Neural cell (in vitro differentiated cells): ENCODE measurements at regions not wholly inside any gene's neighbourhood (a gene's known extent, or its start where the extent isn't known, plus 50 kb on each side); places are given as distances from the start of the nearest gene placed in this dataset.

Source experiments
- EZH2 ChIP-seq: fragments of 200-600, 300-800 bp; shearing (Covaris generic), sonication (generic); IDR thresholded peaks from 2 replicates; pipeline ENCODE4 v1.6.1; 2014; ENCODE audit warnings: antibody characterized with exemption, low read length, borderline replicate concordance, mild to moderate bottlenecking; ENCODE audit not compliant: insufficient read depth, poor library complexity, severe bottlenecking
- POLR2AphosphoS5 ChIP-seq: IDR thresholded peaks from 2 replicates; pipeline ENCODE4 v1.6.1; 2012
- TF ChIP-seq, protein P1 (sequence below): fragments of 450-650 bp; IDR thresholded peaks from 2 replicates; pipeline ENCODE4 v1.5.1; 2014; ENCODE audit warnings: antibody characterized with exemption, mild to moderate bottlenecking, moderate library complexity; ENCODE audit not compliant: poor library complexity, severe bottlenecking

DNA sequence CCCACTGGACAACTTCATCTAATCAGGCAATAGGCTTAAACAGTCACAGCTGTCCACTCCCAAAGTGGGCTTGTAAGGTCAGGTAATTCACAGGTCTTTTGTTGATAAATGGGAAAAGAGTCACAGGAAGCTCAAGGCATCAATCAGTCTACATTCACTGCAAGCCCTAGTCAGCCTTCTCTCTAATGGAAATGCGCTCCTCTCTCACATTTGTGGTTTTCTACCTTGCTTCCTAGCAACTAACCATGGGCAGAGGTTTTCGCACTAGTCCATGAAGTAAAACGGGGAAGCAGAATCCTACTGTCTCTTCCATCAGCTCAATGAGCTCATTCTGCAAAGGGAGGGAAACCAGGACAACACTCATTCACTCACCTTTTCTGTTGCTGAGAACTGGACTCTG is 53.5 kb upstream of the APBB1IP start:
- TF ChIP-seq EZH2 (no peak), POLR2AphosphoS5 (no peak)
- TF ChIP-seq, protein P1, sequence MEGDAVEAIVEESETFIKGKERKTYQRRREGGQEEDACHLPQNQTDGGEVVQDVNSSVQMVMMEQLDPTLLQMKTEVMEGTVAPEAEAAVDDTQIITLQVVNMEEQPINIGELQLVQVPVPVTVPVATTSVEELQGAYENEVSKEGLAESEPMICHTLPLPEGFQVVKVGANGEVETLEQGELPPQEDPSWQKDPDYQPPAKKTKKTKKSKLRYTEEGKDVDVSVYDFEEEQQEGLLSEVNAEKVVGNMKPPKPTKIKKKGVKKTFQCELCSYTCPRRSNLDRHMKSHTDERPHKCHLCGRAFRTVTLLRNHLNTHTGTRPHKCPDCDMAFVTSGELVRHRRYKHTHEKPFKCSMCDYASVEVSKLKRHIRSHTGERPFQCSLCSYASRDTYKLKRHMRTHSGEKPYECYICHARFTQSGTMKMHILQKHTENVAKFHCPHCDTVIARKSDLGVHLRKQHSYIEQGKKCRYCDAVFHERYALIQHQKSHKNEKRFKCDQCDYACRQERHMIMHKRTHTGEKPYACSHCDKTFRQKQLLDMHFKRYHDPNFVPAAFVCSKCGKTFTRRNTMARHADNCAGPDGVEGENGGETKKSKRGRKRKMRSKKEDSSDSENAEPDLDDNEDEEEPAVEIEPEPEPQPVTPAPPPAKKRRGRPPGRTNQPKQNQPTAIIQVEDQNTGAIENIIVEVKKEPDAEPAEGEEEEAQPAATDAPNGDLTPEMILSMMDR = no peak
